Adrenal gland (tissue), 9 donors: ENCODE measurements at regions not wholly inside any gene's neighbourhood (a gene's known extent, or its start where the extent isn't known, plus 50 kb on each side); places are given as distances from the start of the nearest gene placed in this dataset.
"Not testable (repeated sequence)": the region's sequence is repeated elsewhere in the genome, so short reads cannot be mapped to it uniquely, and the experiment has no call there.

Experiments used
- DNase-seq, 7 donors: peaks; one replicate each; pipeline ENCODE4 v3.0.0-alpha.2; 2019 to 2020
- H3K27ac ChIP-seq, 5 donors: fragments of 200-600 bp; sonication (generic) in 4 of 5; 1 replicate in 3 of 5; 2 replicates in 2 of 5; pipeline versions ENCODE4 v1.5.1 to v1.8.0; 2016 to 2020; ENCODE audit warnings: mild to moderate bottlenecking in 1 of 5
- H3K27me3 ChIP-seq: fragments of 200-600 bp; 2 replicates; pipeline ENCODE4 v1.8.0; 2021
- H3K36me3 ChIP-seq, 2 donors: fragments of 200-600 bp; replicated peaks in 1 of 2; 1 replicate in 1 of 2; 2 replicates in 1 of 2; pipeline versions ENCODE4 v1.5.1 to v1.8.0; 2018 to 2022
- H3K4me1 ChIP-seq, 2 donors: fragments of 200-600 bp; replicated peaks in 1 of 2; 1 replicate in 1 of 2; 2 replicates in 1 of 2; pipeline versions ENCODE4 v1.5.1 to v1.8.0; 2018 to 2021
- H3K4me3 ChIP-seq, 4 donors: fragments of 200-600 bp; sonication (generic) in 3 of 4; one replicate each; pipeline ENCODE4 v1.5.1; 2016 to 2018
- H3K9me3 ChIP-seq, 3 donors: fragments of 200-600 bp; sonication (generic) in 1 of 3; replicated peaks in 1 of 3; 1 replicate in 2 of 3; 2 replicates in 1 of 3; pipeline versions ENCODE4 v1.5.1 to v1.8.0; 2016 to 2021
- POLR2A ChIP-seq, 2 donors: fragments of 450-650 bp; IDR thresholded peaks; one replicate each; pipeline ENCODE4 v1.6.1; 2017; ENCODE audit warnings: antibody characterized with exemption in 2 of 2, mild to moderate bottlenecking in 2 of 2, moderate library complexity in 1 of 2
- WGBS, 4 donors: extraction: QIAGEN DNeasy Blood & Tissue Kit in 2 of 4; methylation state at CpG; one replicate each; pipeline versions ENCODE4 v1.1.5 to v1.1.7; 2013 to 2017; 5-methylcytosine and 5-hydroxymethylcytosine counted together
- intact Hi-C, 2 donors: fragments of 100-400 bp; cut with DNase I; formaldehyde crosslinking; loops; one replicate each; pipeline versions ENCODE4 v1.14.1 to v1.15.0; 2022 to 2023
- TF ChIP-seq, protein P1 (sequence below), 6 experiments: fragments of 450-650 bp in 4 of 6; fragments of 200-600 bp in 2 of 6; sonication (generic) in 1 of 6; IDR thresholded peaks; 1 replicate in 5 of 6; 2 replicates in 1 of 6; pipeline versions ENCODE4 v1.5.1 to v1.8.0; 2016 to 2021; ENCODE audit warnings: antibody characterized with exemption in 6 of 6, mild to moderate bottlenecking in 2 of 6, moderate library complexity in 1 of 6
- donor health status: healthy with polysubstance abuse.
- donor health status: Bipolar disorder and iron deficiency.
- donor health status: DM: yes; HTN: yes; CAD: no.
- donor health status: DM: no; HTN: no; CAD: no.
- donor health status: DM: no; HTN: no; CAD: no.

DNA sequence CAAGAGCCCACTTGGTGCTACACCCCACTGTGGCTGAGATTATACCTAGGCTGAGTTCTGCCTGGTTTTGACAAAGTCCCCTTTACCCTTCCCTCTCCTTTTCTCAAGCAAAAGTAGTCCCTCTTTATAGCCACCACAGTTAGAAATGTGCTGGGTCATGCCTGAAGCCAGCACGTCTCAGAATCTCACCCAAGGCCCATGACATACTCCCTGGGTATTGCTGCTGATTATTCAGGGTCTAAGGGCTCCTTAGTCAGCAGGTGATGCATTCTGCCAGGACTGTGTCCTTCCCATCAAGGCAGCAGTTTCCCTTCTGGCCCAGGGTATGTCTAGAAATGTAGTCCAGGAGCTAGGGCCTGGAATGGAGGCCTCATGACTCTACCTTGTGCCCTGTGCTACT lies 67.3 kb upstream of the COX20 start:
- H3K4me3 ChIP-seq, result no peak overlapping the region
- WGBS, 4 donors, result 50 to 67% (median 55%) methylated on average over 1 of the region's 1 CpG; no CpG with 5 or more reads in 1 of the 4 donors
- intact Hi-C loops, result no loop called here
- H3K4me1 ChIP-seq, result no peaks in the 10 kb centered on the region
- TF ChIP-seq POLR2A (IDR thresholded peaks at IDR 0.05), result no peak
- TF ChIP-seq, protein P1, sequence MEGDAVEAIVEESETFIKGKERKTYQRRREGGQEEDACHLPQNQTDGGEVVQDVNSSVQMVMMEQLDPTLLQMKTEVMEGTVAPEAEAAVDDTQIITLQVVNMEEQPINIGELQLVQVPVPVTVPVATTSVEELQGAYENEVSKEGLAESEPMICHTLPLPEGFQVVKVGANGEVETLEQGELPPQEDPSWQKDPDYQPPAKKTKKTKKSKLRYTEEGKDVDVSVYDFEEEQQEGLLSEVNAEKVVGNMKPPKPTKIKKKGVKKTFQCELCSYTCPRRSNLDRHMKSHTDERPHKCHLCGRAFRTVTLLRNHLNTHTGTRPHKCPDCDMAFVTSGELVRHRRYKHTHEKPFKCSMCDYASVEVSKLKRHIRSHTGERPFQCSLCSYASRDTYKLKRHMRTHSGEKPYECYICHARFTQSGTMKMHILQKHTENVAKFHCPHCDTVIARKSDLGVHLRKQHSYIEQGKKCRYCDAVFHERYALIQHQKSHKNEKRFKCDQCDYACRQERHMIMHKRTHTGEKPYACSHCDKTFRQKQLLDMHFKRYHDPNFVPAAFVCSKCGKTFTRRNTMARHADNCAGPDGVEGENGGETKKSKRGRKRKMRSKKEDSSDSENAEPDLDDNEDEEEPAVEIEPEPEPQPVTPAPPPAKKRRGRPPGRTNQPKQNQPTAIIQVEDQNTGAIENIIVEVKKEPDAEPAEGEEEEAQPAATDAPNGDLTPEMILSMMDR (IDR thresholded peaks at IDR 0.05), result no peak
- H3K9me3 ChIP-seq, result no peaks in the 10 kb centered on the region
- H3K36me3 ChIP-seq, result no peaks in the 10 kb centered on the region
- DNase-seq, result peak in 3 of 7 donors; percentile 24 to 46 (median 28)
- H3K27me3 ChIP-seq, result no peaks in the 10 kb centered on the region
- H3K27ac ChIP-seq, result no peak overlapping the region

GRCh38 chr1:244768804-244769203 lies 66.7 kb upstream of the COX20 start:
- no peak overlapping the region for H3K4me3 ChIP-seq
- H3K36me3 ChIP-seq, result no peaks in the 10 kb centered on the region
- H3K4me1 ChIP-seq, result no peaks in the 10 kb centered on the region
- 89 to 95% (median 95%) methylated on average over 3 to 5 of the region's 5 CpGs for WGBS, 4 donors
- H3K27ac ChIP-seq, result no peak overlapping the region
- intact Hi-C loops, result no loop called here
- no peaks in the 10 kb centered on the region for H3K9me3 ChIP-seq
- H3K27me3 ChIP-seq, result no peaks in the 10 kb centered on the region
- DNase-seq, result no peak
- no peak for TF ChIP-seq POLR2A (IDR thresholded peaks at IDR 0.05)
- TF ChIP-seq, protein P1 (IDR thresholded peaks at IDR 0.05), result no peak

DNA sequence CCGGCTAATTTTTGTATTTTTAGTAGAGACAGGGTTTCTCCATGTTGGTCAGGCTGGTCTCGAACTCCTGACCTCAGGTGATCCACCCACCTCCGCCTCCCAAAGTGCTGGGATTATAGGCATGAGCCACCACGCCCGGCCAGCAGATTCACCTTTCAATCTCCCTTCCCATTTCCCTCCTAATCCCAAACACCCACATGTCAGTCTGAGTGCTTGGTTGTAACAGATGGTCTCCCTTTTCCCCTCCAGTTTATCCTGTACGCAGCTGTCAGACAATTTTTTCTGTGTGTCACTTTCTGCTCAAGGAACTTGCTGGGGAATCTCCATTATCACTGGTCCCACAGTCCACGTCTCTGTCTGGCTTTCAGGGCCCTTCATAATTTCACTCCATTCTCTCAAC lies 64.9 kb upstream of the COX20 start:
- H3K36me3 ChIP-seq, DNase-seq, H3K4me3 ChIP-seq, intact Hi-C loops, H3K27me3 ChIP-seq, H3K4me1 ChIP-seq, H3K9me3 ChIP-seq, H3K27ac ChIP-seq: not testable (repeated sequence)
- WGBS, 4 donors, result 85 to 94% (median 90%) methylated on average over 7 of the region's 7 CpGs

GRCh38 chr1:244773513-244773912 lies 61.9 kb upstream of the COX20 start:
- H3K27me3 ChIP-seq, result no peaks in the 10 kb centered on the region
- H3K4me3 ChIP-seq, result no peak overlapping the region
- WGBS, 4 donors, result 84 to 100% (median 100%) methylated on average over 1 of the region's 1 CpG
- no peaks in the 10 kb centered on the region for H3K36me3 ChIP-seq
- H3K27ac ChIP-seq, result no peak overlapping the region
- intact Hi-C loops, result no loop called here
- no peak for TF ChIP-seq POLR2A (IDR thresholded peaks at IDR 0.05)
- TF ChIP-seq, protein P1 (IDR thresholded peaks at IDR 0.05), result no peak
- no peaks in the 10 kb centered on the region for H3K4me1 ChIP-seq
- DNase-seq, result no peak
- H3K9me3 ChIP-seq, result no peaks in the 10 kb centered on the region

DNA sequence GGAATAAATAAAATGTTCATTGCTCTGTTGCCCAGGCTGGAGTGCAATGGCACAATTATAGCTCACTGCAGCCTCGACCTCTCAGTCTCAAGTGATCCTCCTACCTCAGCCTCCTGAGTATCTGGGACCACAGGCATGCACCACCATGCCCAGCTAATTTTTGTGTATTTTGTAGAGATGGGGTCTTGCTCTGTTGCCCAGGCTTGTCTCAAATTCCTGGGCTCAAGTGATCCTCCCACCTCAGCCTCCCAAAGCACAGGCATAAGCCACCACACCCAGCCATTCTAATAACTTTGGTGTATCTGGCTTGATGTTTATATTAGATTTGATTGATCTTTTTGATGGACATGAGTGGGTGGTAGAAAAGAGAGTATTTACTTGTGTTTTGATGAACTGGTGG lies 58.7 kb upstream of the COX20 start:
- 70 to 95% (median 92%) methylated on average over 1 of the region's 1 CpG for WGBS, 4 donors
- H3K27ac ChIP-seq, DNase-seq, H3K4me1 ChIP-seq, intact Hi-C loops, H3K4me3 ChIP-seq, H3K36me3 ChIP-seq, H3K9me3 ChIP-seq, H3K27me3 ChIP-seq: not testable (repeated sequence)
